HEK293 (cell line): ENCODE measurements at regions not wholly inside any gene's neighbourhood (a gene's known extent, or its start where the extent isn't known, plus 50 kb on each side); places are given as distances from the start of the nearest gene placed in this dataset.

Experiments
- CTCF ChIP-seq: fragments of 450-650 bp; formaldehyde crosslinking; IDR thresholded peaks from 2 replicates; pipeline ENCODE4 v1.5.1; 2016; ENCODE audit warnings: missing biosample characterization, missing genetic modification characterization
- RBAK ChIP-seq: fragments of 450-650 bp; formaldehyde crosslinking; IDR thresholded peaks from 2 replicates; pipeline ENCODE4 v1.5.1; 2016; ENCODE audit warnings: missing biosample characterization, missing genetic modification characterization
- REST ChIP-seq: fragments of 450-650 bp; formaldehyde crosslinking; IDR thresholded peaks from 2 replicates; pipeline ENCODE4 v1.5.1; 2016; ENCODE audit warnings: missing biosample characterization, missing genetic modification characterization
- YY1 ChIP-seq: fragments of 450-650 bp; formaldehyde crosslinking; IDR thresholded peaks from 2 replicates; pipeline ENCODE4 v1.5.1; 2018; ENCODE audit warnings: missing biosample characterization, missing genetic modification characterization
- ZNF488 ChIP-seq: fragments of 450-650 bp; formaldehyde crosslinking; IDR thresholded peaks from 2 replicates; pipeline ENCODE4 v1.5.1; 2016; ENCODE audit warnings: missing biosample characterization, missing genetic modification characterization
- ZNF580 ChIP-seq: fragments of 450-650 bp; formaldehyde crosslinking; IDR thresholded peaks from 2 replicates; pipeline ENCODE4 v1.5.1; 2016; ENCODE audit warnings: missing biosample characterization, missing genetic modification characterization

- no peak for TF ChIP-seq YY1 (tag by site-specific recombination)
- TF ChIP-seq CTCF (tag by site-specific recombination) = no peak
- no peak for TF ChIP-seq REST
- no peak for TF ChIP-seq ZNF488 (tag by site-specific recombination)
- no peak for TF ChIP-seq ZNF580 (tag by site-specific recombination)
- TF ChIP-seq RBAK (tag by site-specific recombination) = no peak
Observed at GRCh38 chr4:75325318-75325979, 188.8 kb downstream of the RCHY1 start.
